ENCODE measurements at regions not wholly inside any gene's neighbourhood (a gene's known extent, or its start where the extent isn't known, plus 50 kb on each side); places are given as distances from the start of the nearest gene placed in this dataset.

GRCh38 chr2:48870503-48870902, 115.0 kb upstream of the LHCGR start:
- H2AFZ ChIP-seq (ENCODE audit: low read length): no peak overlapping the region
- no peaks in the 10 kb centered on the region for H3K36me3 ChIP-seq (ENCODE audit: insufficient read depth, low read length)
- no peaks in the 10 kb centered on the region for H3K27me3 ChIP-seq (ENCODE audit: low read length)
- no peaks in the 10 kb centered on the region for H3K79me2 ChIP-seq (ENCODE audit: low read length)
- no peaks in the 10 kb centered on the region for H3K9me3 ChIP-seq (ENCODE audit: low read length)
- H3K4me2 ChIP-seq (ENCODE audit: low read depth, low read length, poor library complexity, severe bottlenecking): no peak overlapping the region
- no peaks in the 10 kb centered on the region for H4K20me1 ChIP-seq (ENCODE audit: insufficient read depth, low read depth, low read length)
- DNase-seq: no peak
- no peaks in the 10 kb centered on the region for H3K9me2 ChIP-seq (replicated peaks; ENCODE audit: insufficient read depth, low read length)
- H3K9ac ChIP-seq (ENCODE audit: low read length): no peak overlapping the region
- no peaks in the 10 kb centered on the region for H3K4me1 ChIP-seq (ENCODE audit: low read length)
- no peak overlapping the region for H3K27ac ChIP-seq (ENCODE audit: low read length)
- no peak overlapping the region for H3K4me3 ChIP-seq (ENCODE audit: low read length)

- H3K27me3 ChIP-seq (ENCODE audit: low read length): no peaks in the 10 kb centered on the region
- H3K4me1 ChIP-seq (ENCODE audit: low read length): no peaks in the 10 kb centered on the region
- H3K4me2 ChIP-seq (ENCODE audit: low read depth, low read length, poor library complexity, severe bottlenecking): no peak overlapping the region
- no peaks in the 10 kb centered on the region for H3K9me2 ChIP-seq (replicated peaks; ENCODE audit: insufficient read depth, low read length)
- no peaks in the 10 kb centered on the region for H3K36me3 ChIP-seq (ENCODE audit: insufficient read depth, low read length)
- no peaks in the 10 kb centered on the region for H3K79me2 ChIP-seq (ENCODE audit: low read length)
- no peak overlapping the region for H3K4me3 ChIP-seq (ENCODE audit: low read length)
- no peaks in the 10 kb centered on the region for H4K20me1 ChIP-seq (ENCODE audit: insufficient read depth, low read depth, low read length)
- no peaks in the 10 kb centered on the region for H3K9me3 ChIP-seq (ENCODE audit: low read length)
- H3K9ac ChIP-seq (ENCODE audit: low read length): no peak overlapping the region
- H2AFZ ChIP-seq (ENCODE audit: low read length): no peak overlapping the region
- no peak for DNase-seq
- no peak overlapping the region for H3K27ac ChIP-seq (ENCODE audit: low read length)
These were observed 110.2 kb upstream of the LHCGR start for GRCh38 chr2:48865704-48866103.

GRCh38 chr2:48860380-48860779, 104.9 kb upstream of the LHCGR start:
- no peak overlapping the region for H3K4me3 ChIP-seq (ENCODE audit: low read length)
- no peaks in the 10 kb centered on the region for H3K27me3 ChIP-seq (ENCODE audit: low read length)
- no peaks in the 10 kb centered on the region for H4K20me1 ChIP-seq (ENCODE audit: insufficient read depth, low read depth, low read length)
- no peaks in the 10 kb centered on the region for H3K79me2 ChIP-seq (ENCODE audit: low read length)
- no peaks in the 10 kb centered on the region for H3K36me3 ChIP-seq (ENCODE audit: insufficient read depth, low read length)
- H3K4me1 ChIP-seq (ENCODE audit: low read length): no peaks in the 10 kb centered on the region
- DNase-seq: no peak
- H3K9me2 ChIP-seq (replicated peaks; ENCODE audit: insufficient read depth, low read length): no peaks in the 10 kb centered on the region
- H3K9ac ChIP-seq (ENCODE audit: low read length): no peak overlapping the region
- no peak overlapping the region for H2AFZ ChIP-seq (ENCODE audit: low read length)
- no peak overlapping the region for H3K4me2 ChIP-seq (ENCODE audit: low read depth, low read length, poor library complexity, severe bottlenecking)
- no peaks in the 10 kb centered on the region for H3K9me3 ChIP-seq (ENCODE audit: low read length)
- H3K27ac ChIP-seq (ENCODE audit: low read length): no peak overlapping the region

GRCh38 chr2:48856657-48857056, 101.1 kb upstream of the LHCGR start:
- Histone ChIP-seq H3K27ac (ENCODE audit: low read length) (no peak overlapping the region), H2AFZ (ENCODE audit: low read length) (no peak overlapping the region), H3K9ac (ENCODE audit: low read length) (no peak overlapping the region), H4K20me1 (ENCODE audit: insufficient read depth, low read depth, low read length) (no peaks in the 10 kb centered on the region), H3K36me3 (ENCODE audit: insufficient read depth, low read length) (no peaks in the 10 kb centered on the region), H3K4me3 (ENCODE audit: low read length) (no peak overlapping the region), H3K9me3 (ENCODE audit: low read length) (no peaks in the 10 kb centered on the region), H3K4me1 (ENCODE audit: low read length) (no peaks in the 10 kb centered on the region), H3K27me3 (ENCODE audit: low read length) (no peaks in the 10 kb centered on the region), H3K79me2 (ENCODE audit: low read length) (no peaks in the 10 kb centered on the region), H3K4me2 (ENCODE audit: low read depth, low read length, poor library complexity, severe bottlenecking) (no peak overlapping the region), H3K9me2 (replicated peaks; ENCODE audit: insufficient read depth, low read length) (no peaks in the 10 kb centered on the region)
- no peak for DNase-seq

GRCh38 chr2:48856144-48856543, 100.6 kb upstream of the LHCGR start:
- no peak overlapping the region for H3K9ac ChIP-seq (ENCODE audit: low read length)
- H3K9me2 ChIP-seq (replicated peaks; ENCODE audit: insufficient read depth, low read length): no peaks in the 10 kb centered on the region
- H4K20me1 ChIP-seq (ENCODE audit: insufficient read depth, low read depth, low read length): no peaks in the 10 kb centered on the region
- no peak for DNase-seq
- no peaks in the 10 kb centered on the region for H3K4me1 ChIP-seq (ENCODE audit: low read length)
- H3K27ac ChIP-seq (ENCODE audit: low read length): no peak overlapping the region
- H3K4me3 ChIP-seq (ENCODE audit: low read length): no peak overlapping the region
- H3K79me2 ChIP-seq (ENCODE audit: low read length): no peaks in the 10 kb centered on the region
- H3K36me3 ChIP-seq (ENCODE audit: insufficient read depth, low read length): no peaks in the 10 kb centered on the region
- no peak overlapping the region for H2AFZ ChIP-seq (ENCODE audit: low read length)
- no peak overlapping the region for H3K4me2 ChIP-seq (ENCODE audit: low read depth, low read length, poor library complexity, severe bottlenecking)
- no peaks in the 10 kb centered on the region for H3K9me3 ChIP-seq (ENCODE audit: low read length)
- no peaks in the 10 kb centered on the region for H3K27me3 ChIP-seq (ENCODE audit: low read length)

GRCh38 chr2:48855142-48855541, 99.6 kb upstream of the LHCGR start:
- no peak overlapping the region for H3K27ac ChIP-seq (ENCODE audit: low read length)
- H3K9ac ChIP-seq (ENCODE audit: low read length): no peak overlapping the region
- no peaks in the 10 kb centered on the region for H3K9me3 ChIP-seq (ENCODE audit: low read length)
- H3K4me2 ChIP-seq (ENCODE audit: low read depth, low read length, poor library complexity, severe bottlenecking): no peak overlapping the region
- H4K20me1 ChIP-seq (ENCODE audit: insufficient read depth, low read depth, low read length): no peaks in the 10 kb centered on the region
- DNase-seq: no peak
- no peaks in the 10 kb centered on the region for H3K27me3 ChIP-seq (ENCODE audit: low read length)
- H3K4me3 ChIP-seq (ENCODE audit: low read length): no peak overlapping the region
- H3K4me1 ChIP-seq (ENCODE audit: low read length): no peaks in the 10 kb centered on the region
- H3K9me2 ChIP-seq (replicated peaks; ENCODE audit: insufficient read depth, low read length): no peaks in the 10 kb centered on the region
- H2AFZ ChIP-seq (ENCODE audit: low read length): no peak overlapping the region
- H3K79me2 ChIP-seq (ENCODE audit: low read length): no peaks in the 10 kb centered on the region
- H3K36me3 ChIP-seq (ENCODE audit: insufficient read depth, low read length): no peaks in the 10 kb centered on the region

- H3K9me2 ChIP-seq (replicated peaks; ENCODE audit: insufficient read depth, low read length): no peaks in the 10 kb centered on the region
- H3K4me1 ChIP-seq (ENCODE audit: low read length): no peaks in the 10 kb centered on the region
- H3K79me2 ChIP-seq (ENCODE audit: low read length): no peaks in the 10 kb centered on the region
- no peak overlapping the region for H2AFZ ChIP-seq (ENCODE audit: low read length)
- no peaks in the 10 kb centered on the region for H4K20me1 ChIP-seq (ENCODE audit: insufficient read depth, low read depth, low read length)
- H3K27me3 ChIP-seq (ENCODE audit: low read length): no peaks in the 10 kb centered on the region
- H3K4me3 ChIP-seq (ENCODE audit: low read length): no peak overlapping the region
- H3K9ac ChIP-seq (ENCODE audit: low read length): no peak overlapping the region
- no peak overlapping the region for H3K4me2 ChIP-seq (ENCODE audit: low read depth, low read length, poor library complexity, severe bottlenecking)
- H3K27ac ChIP-seq (ENCODE audit: low read length): no peak overlapping the region
- H3K36me3 ChIP-seq (ENCODE audit: insufficient read depth, low read length): no peaks in the 10 kb centered on the region
- no peaks in the 10 kb centered on the region for H3K9me3 ChIP-seq (ENCODE audit: low read length)
- DNase-seq: no peak
These were observed 99.2 kb upstream of the LHCGR start for GRCh38 chr2:48854681-48855080.

GRCh38 chr2:48852938-48853337, 97.4 kb upstream of the LHCGR start:
- Histone ChIP-seq H3K9me2 (replicated peaks; ENCODE audit: insufficient read depth, low read length) (no peaks in the 10 kb centered on the region), H3K4me1 (ENCODE audit: low read length) (no peaks in the 10 kb centered on the region), H3K9ac (ENCODE audit: low read length) (no peak overlapping the region), H2AFZ (ENCODE audit: low read length) (no peak overlapping the region), H3K27me3 (ENCODE audit: low read length) (no peaks in the 10 kb centered on the region), H3K4me3 (ENCODE audit: low read length) (no peak overlapping the region), H3K4me2 (ENCODE audit: low read depth, low read length, poor library complexity, severe bottlenecking) (no peak overlapping the region), H4K20me1 (ENCODE audit: insufficient read depth, low read depth, low read length) (no peaks in the 10 kb centered on the region), H3K9me3 (ENCODE audit: low read length) (no peaks in the 10 kb centered on the region), H3K36me3 (ENCODE audit: insufficient read depth, low read length) (no peaks in the 10 kb centered on the region), H3K79me2 (ENCODE audit: low read length) (no peaks in the 10 kb centered on the region), H3K27ac (ENCODE audit: low read length) (no peak overlapping the region)
- no peak for DNase-seq

- Histone ChIP-seq H3K4me3 (ENCODE audit: low read length) (no peak overlapping the region), H3K9me3 (ENCODE audit: low read length) (no peaks in the 10 kb centered on the region), H3K4me1 (ENCODE audit: low read length) (no peaks in the 10 kb centered on the region), H3K27me3 (ENCODE audit: low read length) (no peaks in the 10 kb centered on the region), H3K9me2 (replicated peaks; ENCODE audit: insufficient read depth, low read length) (no peaks in the 10 kb centered on the region; the same call in 1 of the 2 replicates), H3K36me3 (ENCODE audit: insufficient read depth, low read length) (no peaks in the 10 kb centered on the region), H3K79me2 (ENCODE audit: low read length) (no peaks in the 10 kb centered on the region), H3K4me2 (ENCODE audit: low read depth, low read length, poor library complexity, severe bottlenecking) (no peak overlapping the region), H2AFZ (ENCODE audit: low read length) (no peak overlapping the region), H3K9ac (ENCODE audit: low read length) (no peak overlapping the region), H3K27ac (ENCODE audit: low read length) (no peak overlapping the region), H4K20me1 (ENCODE audit: insufficient read depth, low read depth, low read length) (no peaks in the 10 kb centered on the region)
- peak; percentile 23 for DNase-seq
These were observed 95.6 kb upstream of the LHCGR start for GRCh38 chr2:48851161-48851560.
